GM12878 (cell line): ENCODE measurements at regions not wholly inside any gene's neighbourhood (a gene's known extent, or its start where the extent isn't known, plus 50 kb on each side); places are given as distances from the start of the nearest gene placed in this dataset.

Experiments used
- ATAC-seq: fragments of 200-7000 bp; cut with Tn5 transposase; 3 replicates; pipeline ENCODE4 v1.9.1; 2020; ENCODE audit warnings: mild to moderate bottlenecking, moderate library complexity
- BruUV-seq: library from RNA; stranded (reverse); fragments of 400-500 nt; replicated peaks from 2 replicates; lab custom pipeline; 2021; lab: Mats Ljungman, UMichigan
- CTCF ChIA-PET: fragments of 300-600 bp; sonication (Branson Sonifier 250); formaldehyde crosslinking; extraction: SDS; loops from one replicate; lab custom pipeline; 2021; ENCODE audit warnings: inconsistent platforms; lab: Yijun Ruan, JAX
- POLR2A ChIA-PET: fragments of 350-600 bp; formaldehyde crosslinking; extraction: SDS; loops from one replicate; lab custom pipeline; 2021; ENCODE audit warnings: inconsistent platforms; lab: Charles Lee
- RAD21 ChIA-PET: fragments of 300-600 bp; sonication (Branson Sonifier 250); formaldehyde crosslinking; loops from one replicate; lab custom pipeline; 2023; ENCODE audit warnings: antibody characterized with exemption; ENCODE audit not compliant: unreplicated experiment; lab: Charles Lee
- SMC1A ChIA-PET: fragments of 300-600 bp; sonication (Branson Sonifier 250); formaldehyde crosslinking; loops from one replicate; lab custom pipeline; 2023; ENCODE audit not compliant: unreplicated experiment, uncharacterized antibody; lab: Charles Lee
- DNase-seq: peaks from one replicate; pipeline ENCODE4 v3.0.0-alpha.2; 2011; ENCODE audit warnings: low read depth, low spot score
- FAIRE-seq: peaks from 3 replicates; lab custom pipeline; 2011; peaks lifted over from hg19 to GRCh38; lab: Jason Lieb, UNC
- H2AFZ ChIP-seq: 2 replicates; pipeline ENCODE4 v1.6.0; 2011; ENCODE audit warnings: low read depth, low read length, control low read depth; ENCODE audit not compliant: control insufficient read depth
- H3K27ac ChIP-seq: 2 replicates; pipeline ENCODE4 v1.5.1; 2011; ENCODE audit warnings: control low read depth; ENCODE audit not compliant: control insufficient read depth, insufficient read depth
- H3K27me3 ChIP-seq, 2 experiments: replicated peaks in 1 of 2; 2 replicates each; pipeline versions ENCODE4 v1.6.0 to v1.6.1; 2011; ENCODE audit warnings: low read length in 1 of 2; ENCODE audit not compliant: control insufficient read depth in 2 of 2, insufficient read depth in 2 of 2
- H3K36me3 ChIP-seq, 2 experiments: 2 replicates each; pipeline ENCODE4 v1.5.1; 2011; ENCODE audit warnings: low read length in 1 of 2; ENCODE audit not compliant: control insufficient read depth in 2 of 2, insufficient read depth in 2 of 2
- H3K4me1 ChIP-seq: 2 replicates; pipeline ENCODE4 v1.6.1; 2011; ENCODE audit warnings: mild to moderate bottlenecking, low read length, moderate library complexity, mixed read lengths; ENCODE audit not compliant: control insufficient read depth, insufficient read depth
- H3K4me2 ChIP-seq: 2 replicates; pipeline ENCODE4 v1.6.0; 2011; ENCODE audit warnings: control low read depth; ENCODE audit not compliant: control insufficient read depth, insufficient read depth
- H3K4me3 ChIP-seq: fragments of 200-600 bp; sonication (generic); 2 replicates; pipeline ENCODE4 v1.5.1; 2016
- H3K79me2 ChIP-seq: 2 replicates; pipeline ENCODE4 v1.6.0; 2011; ENCODE audit warnings: low read length; ENCODE audit not compliant: control insufficient read depth, insufficient read depth
- H3K9ac ChIP-seq: 2 replicates; pipeline ENCODE4 v1.8.0; 2011; ENCODE audit warnings: low read length, control low read depth, mixed read lengths; ENCODE audit not compliant: control insufficient read depth, insufficient read depth
- H3K9me3 ChIP-seq: replicated peaks from 3 replicates; pipeline ENCODE4 v1.5.1; 2011; ENCODE audit warnings: mild to moderate bottlenecking, low read length; ENCODE audit not compliant: control insufficient read depth, insufficient read depth
- H4K20me1 ChIP-seq: 2 replicates; pipeline ENCODE4 v1.6.0; 2011; ENCODE audit not compliant: control insufficient read depth, insufficient read depth
- ATF2 ChIP-seq: IDR thresholded peaks from 2 replicates; pipeline ENCODE4 v1.6.1; 2012; ENCODE audit warnings: low read length, inconsistent platforms
- NBN ChIP-seq: fragments of 450-650 bp; IDR thresholded peaks from 2 replicates; pipeline ENCODE4 v1.6.1; 2016
- RAD21 ChIP-seq: IDR thresholded peaks from 2 replicates; pipeline ENCODE4 v1.6.1; 2011; ENCODE audit warnings: mild to moderate bottlenecking, low read depth, low read length, moderate library complexity; ENCODE audit not compliant: insufficient read depth
- SMARCA5 ChIP-seq: fragments of 450-650 bp; IDR thresholded peaks from 2 replicates; pipeline ENCODE4 v1.6.1; 2017; ENCODE audit warnings: mild to moderate bottlenecking
- ZSCAN29 ChIP-seq: fragments of 450-650 bp; IDR thresholded peaks from 2 replicates; pipeline ENCODE4 v1.6.1; 2017; ENCODE audit warnings: mild to moderate bottlenecking, moderate library complexity
- WGBS: methylation state at CpG from one replicate; pipeline ENCODE4 v1.1.6; 2016; ENCODE audit warnings: low lambda C conversion rate; ENCODE audit not compliant: insufficient replicate concordance, insufficient coverage; ENCODE audit errors: missing lambda C conversion rate; 5-methylcytosine and 5-hydroxymethylcytosine counted together
- in situ Hi-C: fragments of 300-500 bp; cut with MboI; formaldehyde crosslinking; loops from 9 replicates; pipeline ENCODE4 v1.14.3; 2018; ENCODE audit warnings: mixed read lengths
- intact Hi-C: fragments of 100-400 bp; cut with micrococcal nuclease; formaldehyde crosslinking; loops from one replicate; pipeline ENCODE4 v1.14.2; 2022; ENCODE audit not compliant: unreplicated experiment

DNA sequence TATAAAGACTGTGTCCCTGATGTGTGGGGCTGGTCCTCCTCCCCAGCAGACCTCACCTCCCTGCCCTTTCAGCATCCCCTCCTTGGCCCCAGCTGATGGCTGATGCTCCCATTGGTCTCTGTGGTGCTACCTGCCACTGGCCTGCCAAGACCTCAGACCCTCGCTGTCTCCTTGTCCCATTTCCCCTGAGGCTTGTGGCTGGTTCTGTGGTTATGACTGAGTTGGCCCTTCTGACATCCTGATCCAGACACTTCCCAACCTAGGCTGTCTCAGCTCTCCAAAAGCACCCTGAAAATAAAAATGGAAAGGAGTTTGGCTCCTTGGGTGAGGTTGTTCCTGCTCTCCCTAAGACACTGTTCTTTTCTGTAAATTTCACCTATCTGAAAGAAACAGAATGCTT, 214.2 kb downstream of the RPS24 start:
- H3K4me2 ChIP-seq: no peak overlapping the region
- RAD21 ChIA-PET: no interaction called here
- H3K79me2 ChIP-seq: no peaks in the 10 kb centered on the region
- WGBS: 0% methylated on average over 1 of the region's 1 CpG
- DNase-seq (no peak), FAIRE-seq (no peak), ATAC-seq (no peak)
- no peak overlapping the region for H3K4me3 ChIP-seq
- SMC1A ChIA-PET: no interaction called here
- CTCF ChIA-PET: no interaction called here
- H2AFZ ChIP-seq: no peak overlapping the region
- BruUV-seq: no TSS peak
- intact Hi-C loops: no loop called here
- H3K4me1 ChIP-seq: peaks cover 5% of the 10 kb centered on the region
- no peaks in the 10 kb centered on the region for H3K36me3 ChIP-seq
- no peak overlapping the region for H3K9ac ChIP-seq
- POLR2A ChIA-PET: no interaction called here
- no peaks in the 10 kb centered on the region for H4K20me1 ChIP-seq
- TF ChIP-seq NBN: no peak
- TF ChIP-seq RAD21: no peak
- no peak for TF ChIP-seq ATF2
- H3K9me3 ChIP-seq: no peaks in the 10 kb centered on the region; the same call in 2 of the 3 replicates
- H3K27me3 ChIP-seq: peaks cover 0 to 5% of the 10 kb centered on the region in 2 experiments; a peak in 1 of 4 replicates
- in situ Hi-C loops: no loop called here
- no peak overlapping the region for H3K27ac ChIP-seq

- in situ Hi-C loops: no loop called here
- Histone ChIP-seq H3K4me2 (no peak overlapping the region), H4K20me1 (no peaks in the 10 kb centered on the region), H3K9ac (no peak overlapping the region), H3K27me3 (peaks cover 0 to 5% of the 10 kb centered on the region in 2 experiments; a peak in 1 of 4 replicates), H3K27ac (no peak overlapping the region), H3K4me3 (no peak overlapping the region), H3K79me2 (no peaks in the 10 kb centered on the region), H3K9me3 (no peaks in the 10 kb centered on the region; the same call in 2 of the 3 replicates), H2AFZ (no peak overlapping the region), H3K4me1 (peaks cover 5% of the 10 kb centered on the region), H3K36me3 (no peaks in the 10 kb centered on the region)
- intact Hi-C loops: no loop called here
- 30% methylated on average over 22 of the region's 22 CpGs for WGBS
- TF ChIP-seq ZSCAN29 (no peak), SMARCA5 (no peak)
- ATAC-seq (no peak), FAIRE-seq (no peak), DNase-seq (no peak)
- no TSS peak for BruUV-seq
- ChIA-PET RAD21 (no interaction called here), POLR2A (interaction anchor here (0.6 kb wide), 1 partner anchor 203 kb away, joined by 4 read pairs; no protein-coding TSS in a partner anchor), CTCF (no interaction called here), SMC1A (no interaction called here)
Measured at GRCh38 chr10:78248651-78249464, 215.2 kb downstream of the RPS24 start.
